Cardiac muscle cell (in vitro differentiated cells and primary cell): ENCODE measurements at regions not wholly inside any gene's neighbourhood (a gene's known extent, or its start where the extent isn't known, plus 50 kb on each side); places are given as distances from the start of the nearest gene placed in this dataset.

Experiments
- DNase-seq, 2 donors: peaks; one replicate each; pipeline versions ENCODE4 v3.0.0 to v3.0.0-alpha.2; 2010 to 2017; ENCODE audit warnings: low read depth in 1 of 2, low spot score in 1 of 2
- H3K27ac ChIP-seq: fragments of 200-600 bp; sonication (generic); 2 replicates; pipeline ENCODE4 v1.5.1; 2016
- H3K27me3 ChIP-seq: fragments of 200-600 bp; sonication (generic); 2 replicates; pipeline ENCODE4 v1.6.0; 2016; ENCODE audit warnings: control low read depth
- H3K36me3 ChIP-seq: fragments of 200-600 bp; sonication (generic); 2 replicates; pipeline ENCODE4 v1.5.1; 2016; ENCODE audit warnings: control low read depth
- H3K4me1 ChIP-seq: fragments of 200-600 bp; sonication (generic); 2 replicates; pipeline ENCODE4 v1.8.1; 2017; ENCODE audit warnings: low read depth, mild to moderate bottlenecking, mixed run types
- H3K4me3 ChIP-seq: fragments of 200-600 bp; sonication (generic); 2 replicates; pipeline ENCODE4 v1.5.1; 2016; ENCODE audit warnings: mild to moderate bottlenecking
- H3K9me3 ChIP-seq: fragments of 200-600 bp; sonication (generic); 2 replicates; pipeline ENCODE4 v1.5.1; 2017; ENCODE audit warnings: low read depth, mild to moderate bottlenecking, control low read depth
- TF ChIP-seq, protein P1 (sequence below): IDR thresholded peaks from 2 replicates; pipeline ENCODE4 v1.5.1; 2012; ENCODE audit warnings: low read depth, mild to moderate bottlenecking, low read length

DNA sequence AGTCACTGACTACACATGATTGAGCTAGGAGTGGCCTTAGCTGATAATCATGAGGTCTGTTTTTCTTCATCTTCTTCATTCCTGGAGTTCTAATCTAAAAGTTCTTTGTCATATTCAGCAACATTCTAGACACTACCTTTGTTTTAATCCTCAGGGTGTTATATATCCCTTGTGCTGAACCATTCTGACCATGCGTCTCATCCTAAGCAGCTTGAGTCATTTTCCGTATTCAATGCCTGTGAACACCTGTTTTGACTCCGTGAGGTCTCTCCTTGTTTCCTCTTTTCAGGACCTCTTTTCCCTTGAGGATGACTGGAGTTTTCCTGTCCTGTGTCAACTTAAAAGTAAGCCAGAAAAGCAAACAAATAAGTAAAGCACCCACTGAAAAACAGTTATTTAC is 597.9 kb downstream of the GBA3 start:
- Histone ChIP-seq H3K27ac (no peak overlapping the region), H3K9me3 (no peaks in the 10 kb centered on the region), H3K4me3 (no peak overlapping the region), H3K27me3 (no peaks in the 10 kb centered on the region), H3K4me1 (no peaks in the 10 kb centered on the region), H3K36me3 (no peaks in the 10 kb centered on the region)
- peak in 1 of 2 donors; percentile 6 for DNase-seq
- TF ChIP-seq, protein P1, sequence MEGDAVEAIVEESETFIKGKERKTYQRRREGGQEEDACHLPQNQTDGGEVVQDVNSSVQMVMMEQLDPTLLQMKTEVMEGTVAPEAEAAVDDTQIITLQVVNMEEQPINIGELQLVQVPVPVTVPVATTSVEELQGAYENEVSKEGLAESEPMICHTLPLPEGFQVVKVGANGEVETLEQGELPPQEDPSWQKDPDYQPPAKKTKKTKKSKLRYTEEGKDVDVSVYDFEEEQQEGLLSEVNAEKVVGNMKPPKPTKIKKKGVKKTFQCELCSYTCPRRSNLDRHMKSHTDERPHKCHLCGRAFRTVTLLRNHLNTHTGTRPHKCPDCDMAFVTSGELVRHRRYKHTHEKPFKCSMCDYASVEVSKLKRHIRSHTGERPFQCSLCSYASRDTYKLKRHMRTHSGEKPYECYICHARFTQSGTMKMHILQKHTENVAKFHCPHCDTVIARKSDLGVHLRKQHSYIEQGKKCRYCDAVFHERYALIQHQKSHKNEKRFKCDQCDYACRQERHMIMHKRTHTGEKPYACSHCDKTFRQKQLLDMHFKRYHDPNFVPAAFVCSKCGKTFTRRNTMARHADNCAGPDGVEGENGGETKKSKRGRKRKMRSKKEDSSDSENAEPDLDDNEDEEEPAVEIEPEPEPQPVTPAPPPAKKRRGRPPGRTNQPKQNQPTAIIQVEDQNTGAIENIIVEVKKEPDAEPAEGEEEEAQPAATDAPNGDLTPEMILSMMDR, result no peak

DNA sequence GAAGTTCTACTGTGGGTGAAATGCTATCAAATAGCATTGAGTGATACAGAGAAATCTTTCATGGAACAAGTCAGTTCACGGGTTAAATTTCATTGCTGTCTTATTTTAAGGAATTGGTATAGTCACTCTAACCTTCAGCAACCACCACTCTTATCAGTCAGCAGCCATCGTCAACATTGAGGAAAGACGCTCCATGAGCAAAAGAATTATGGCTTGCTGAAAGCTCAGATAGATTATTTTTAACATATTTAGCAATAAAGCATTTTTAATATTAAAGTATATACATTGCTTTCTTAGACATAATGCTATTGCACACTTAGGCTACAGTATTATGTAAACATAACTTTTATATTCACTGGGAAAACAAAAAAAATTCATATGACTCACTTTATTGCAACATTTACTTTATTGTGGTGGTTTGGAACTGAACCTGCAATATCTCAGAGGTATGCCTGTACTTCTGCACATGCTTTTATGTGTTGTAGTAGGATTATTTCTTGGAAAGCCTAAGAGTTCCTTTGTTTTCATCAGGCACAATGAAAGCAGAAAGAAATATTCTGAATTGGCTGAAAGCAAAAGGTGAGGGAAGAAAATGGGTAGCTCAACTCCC is 586.7 kb downstream of the GBA3 start:
- no peaks in the 10 kb centered on the region for H3K27me3 ChIP-seq

DNA sequence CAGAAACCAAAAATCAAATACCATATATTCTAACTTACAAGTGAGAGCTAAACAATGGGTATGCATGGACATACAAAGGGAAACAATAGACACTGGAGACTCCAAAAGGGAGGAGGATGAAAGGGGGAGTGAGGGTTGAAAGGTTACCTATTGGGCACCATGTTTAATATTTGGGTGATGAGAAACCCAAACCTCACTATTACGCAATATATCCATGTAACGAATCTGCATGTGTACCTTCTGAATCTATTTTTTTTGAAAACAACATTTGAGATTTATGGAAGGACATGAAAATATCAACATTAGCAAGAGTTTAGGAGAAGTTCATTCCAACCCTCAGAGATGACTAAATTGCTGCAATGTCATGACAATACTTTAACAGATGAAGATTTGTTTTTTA is 586.1 kb downstream of the GBA3 start:
- H3K27ac ChIP-seq, result no peak overlapping the region
- H3K36me3 ChIP-seq, result no peaks in the 10 kb centered on the region
- DNase-seq, result no peak
- H3K4me1 ChIP-seq, result no peaks in the 10 kb centered on the region
- H3K4me3 ChIP-seq, result no peak overlapping the region
- H3K27me3 ChIP-seq, result no peaks in the 10 kb centered on the region
- H3K9me3 ChIP-seq, result no peaks in the 10 kb centered on the region
- TF ChIP-seq, protein P1, result no peak

More for the DNA sequence above, 586.7 kb downstream of the GBA3 start:
- peak in 1 of 2 donors; percentile 38 for DNase-seq
- H3K27ac ChIP-seq, result no peak overlapping the region
- H3K36me3 ChIP-seq, result no peaks in the 10 kb centered on the region
- H3K4me1 ChIP-seq, result no peaks in the 10 kb centered on the region
- no peaks in the 10 kb centered on the region for H3K9me3 ChIP-seq
- no peak overlapping the region for H3K4me3 ChIP-seq
- TF ChIP-seq, protein P1, result no peak

DNA sequence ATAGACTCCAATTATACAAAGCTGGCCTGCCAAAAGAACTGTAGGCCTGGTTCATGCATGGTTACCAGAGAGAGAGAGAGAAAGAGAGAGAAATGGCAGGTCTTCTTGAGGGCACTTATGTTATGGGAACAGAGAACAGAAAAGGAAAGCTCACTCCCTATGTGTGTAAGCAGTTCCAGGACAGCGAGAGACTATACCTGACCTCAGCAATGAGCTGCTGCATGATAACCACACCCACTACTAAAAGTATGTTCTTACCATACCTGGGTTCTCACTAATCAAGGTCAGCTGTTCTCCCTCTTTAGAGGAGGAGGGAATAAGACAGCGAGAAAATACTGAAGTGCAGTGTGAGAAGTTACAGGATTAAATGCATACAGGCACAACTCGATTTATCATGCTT is 583.3 kb downstream of the GBA3 start:
- H3K4me1 ChIP-seq, result no peaks in the 10 kb centered on the region
- DNase-seq, result no peak
- H3K9me3 ChIP-seq, result no peaks in the 10 kb centered on the region
- H3K36me3 ChIP-seq, result no peaks in the 10 kb centered on the region
- H3K27ac ChIP-seq, result no peak overlapping the region
- H3K27me3 ChIP-seq, result no peaks in the 10 kb centered on the region
- TF ChIP-seq, protein P1, result no peak
- H3K4me3 ChIP-seq, result no peak overlapping the region

DNA sequence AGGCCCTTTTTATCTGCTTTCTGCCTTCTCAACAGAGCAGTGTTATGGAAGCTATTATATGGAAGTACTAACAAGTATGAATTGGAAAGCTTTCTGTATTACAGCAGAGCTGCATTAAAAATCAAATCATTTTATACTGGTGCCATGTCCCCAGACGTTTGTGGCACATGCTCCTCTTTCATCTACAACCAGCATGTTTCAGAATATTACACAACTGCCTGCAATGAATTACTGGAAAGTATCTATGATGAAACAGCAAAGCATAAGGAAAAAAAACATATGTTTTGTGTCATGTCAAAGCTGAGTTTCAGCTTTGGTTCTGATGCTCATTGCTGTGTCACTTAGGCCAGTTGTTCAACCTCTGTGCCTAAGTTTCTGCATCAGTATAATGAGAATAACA is 576.8 kb downstream of the GBA3 start:
- Histone ChIP-seq H3K27me3 (no peaks in the 10 kb centered on the region), H3K27ac (no peak overlapping the region), H3K4me3 (no peak overlapping the region), H3K9me3 (no peaks in the 10 kb centered on the region), H3K4me1 (no peaks in the 10 kb centered on the region), H3K36me3 (no peaks in the 10 kb centered on the region)
- TF ChIP-seq, protein P1, result no peak
- peak in 1 of 2 donors; percentile 38 for DNase-seq
